CD14-positive monocyte (primary cell): ENCODE measurements at regions not wholly inside any gene's neighbourhood (a gene's known extent, or its start where the extent isn't known, plus 50 kb on each side); places are given as distances from the start of the nearest gene placed in this dataset.

Source experiments
- DNase-seq, 3 donors: peaks; one replicate each; pipeline ENCODE4 v3.0.0-alpha.2; 2011 to 2022
- H2AFZ ChIP-seq: 2 replicates; pipeline ENCODE4 v1.6.0; 2012; ENCODE audit warnings: mild to moderate bottlenecking, low read depth, low read length, inconsistent platforms; ENCODE audit not compliant: insufficient read depth, poor library complexity, severe bottlenecking
- H3K27ac ChIP-seq, 2 donors: 1 replicate in 1 of 2; 2 replicates in 1 of 2; pipeline ENCODE4 v1.5.1; 2012 to 2013; ENCODE audit warnings: low read length in 2 of 2, control low read depth in 1 of 2, inconsistent platforms in 1 of 2, low read depth in 1 of 2, mild to moderate bottlenecking in 1 of 2
- H3K27me3 ChIP-seq, 2 donors: one replicate each; pipeline versions ENCODE4 v1.6.0 to v1.6.1; 2011 to 2013; ENCODE audit warnings: low read length in 2 of 2; ENCODE audit not compliant: control insufficient read depth in 2 of 2, insufficient read depth in 2 of 2
- H3K36me3 ChIP-seq, 2 donors: replicated peaks in 1 of 2; 1 replicate in 1 of 2; 2 replicates in 1 of 2; pipeline versions ENCODE4 v1.5.1 to v1.6.1; 2012 to 2013; ENCODE audit warnings: low read length in 2 of 2, control low read depth in 1 of 2, inconsistent platforms in 1 of 2, mild to moderate bottlenecking in 1 of 2; ENCODE audit not compliant: insufficient read depth in 2 of 2, control insufficient read depth in 1 of 2
- H3K4me1 ChIP-seq, 2 donors: 1 replicate in 1 of 2; 2 replicates in 1 of 2; pipeline versions ENCODE4 v1.5.1 to v1.6.1; 2012 to 2013; ENCODE audit warnings: low read length in 2 of 2, control low read depth in 1 of 2, inconsistent platforms in 1 of 2, mild to moderate bottlenecking in 1 of 2, moderate library complexity in 1 of 2; ENCODE audit not compliant: insufficient read depth in 2 of 2, control insufficient read depth in 1 of 2
- H3K4me2 ChIP-seq: replicated peaks from 2 replicates; pipeline ENCODE3; 2012; ENCODE audit warnings: low read length, moderate library complexity, mild to moderate bottlenecking; ENCODE audit not compliant: poor library complexity, severe bottlenecking; ENCODE audit errors: extremely low read depth
- H3K4me3 ChIP-seq, 3 experiments: fragments of 200-600 bp in 1 of 3; sonication (generic) in 1 of 3; replicated peaks in 1 of 3; 1 replicate in 2 of 3; 2 replicates in 1 of 3; pipeline ENCODE4 v1.5.1; 2011 to 2013; ENCODE audit warnings: low read length in 3 of 3, mild to moderate bottlenecking in 3 of 3, control low read depth in 2 of 3, low read depth in 2 of 3, inconsistent platforms in 1 of 3, moderate library complexity in 1 of 3
- H3K79me2 ChIP-seq: 2 replicates; pipeline ENCODE4 v1.6.0; 2012; ENCODE audit warnings: mild to moderate bottlenecking, control low read depth, inconsistent platforms, low read length, moderate library complexity; ENCODE audit not compliant: insufficient read depth
- H3K9ac ChIP-seq: 2 replicates; pipeline ENCODE4 v1.6.0; 2017; ENCODE audit warnings: low read length, mild to moderate bottlenecking; ENCODE audit not compliant: insufficient read depth, poor library complexity, severe bottlenecking
- H3K9me3 ChIP-seq, 2 donors: replicated peaks in 1 of 2; 1 replicate in 1 of 2; 2 replicates in 1 of 2; pipeline versions ENCODE4 v1.5.1 to v1.6.1; 2012 to 2013; ENCODE audit warnings: low read length in 2 of 2, control low read depth in 1 of 2; ENCODE audit not compliant: control insufficient read depth in 1 of 2, insufficient read depth in 1 of 2
- H4K20me1 ChIP-seq: 2 replicates; pipeline ENCODE4 v1.6.0; 2012; ENCODE audit warnings: mild to moderate bottlenecking, low read length, control low read depth, moderate library complexity; ENCODE audit not compliant: insufficient read depth
- H3K27ac Mint-ChIP-seq, 7 donors: one replicate each; pipeline ENCODE4 v1.8.0; 2020; ENCODE audit warnings: mild to moderate bottlenecking in 7 of 7, mixed read lengths in 7 of 7, moderate library complexity in 6 of 7, inconsistent platforms in 2 of 7
- H3K27me3 Mint-ChIP-seq, 3 donors: one replicate each; pipeline ENCODE4 v1.8.0; 2021 to 2022; ENCODE audit warnings: low read depth in 3 of 3, mild to moderate bottlenecking in 3 of 3, mixed read lengths in 3 of 3, moderate library complexity in 3 of 3, inconsistent platforms in 1 of 3
- H3K36me3 Mint-ChIP-seq, 2 donors: one replicate each; pipeline ENCODE4 v1.8.0; 2020; ENCODE audit warnings: mixed read lengths in 2 of 2, inconsistent platforms in 1 of 2, mild to moderate bottlenecking in 1 of 2
- H3K4me1 Mint-ChIP-seq: one replicate; pipeline ENCODE4 v1.8.0; 2020; ENCODE audit warnings: mild to moderate bottlenecking, mixed read lengths
- H3K4me3 Mint-ChIP-seq, 2 donors: one replicate each; pipeline ENCODE4 v1.8.0; 2020; ENCODE audit warnings: mild to moderate bottlenecking in 2 of 2, mixed read lengths in 2 of 2, moderate library complexity in 1 of 2
- H3K9me3 Mint-ChIP-seq, 7 donors: one replicate each; pipeline ENCODE4 v1.8.0; 2020 to 2022; ENCODE audit warnings: mixed read lengths in 7 of 7, mild to moderate bottlenecking in 6 of 7, moderate library complexity in 6 of 7, inconsistent platforms in 2 of 7
- CTCF ChIP-seq: fragments of 200-600 bp; IDR thresholded peaks from one replicate; pipeline ENCODE4 v1.8.0; 2022; ENCODE audit warnings: antibody characterized with exemption, mild to moderate bottlenecking
- WGBS: methylation state at CpG from one replicate; pipeline ENCODE4 v1.1.5; 2013; ENCODE audit warnings: missing lambda C conversion rate; ENCODE audit not compliant: insufficient coverage; 5-methylcytosine and 5-hydroxymethylcytosine counted together
- intact Hi-C, 2 donors: fragments of 100-400 bp; cut with micrococcal nuclease; formaldehyde crosslinking; loops; one replicate each; pipeline versions ENCODE4 v1.15.0 to v1.15.1; 2023

GRCh38 chr13:86474971-86475370 lies 675.8 kb upstream of the SLITRK6 start:
- WGBS: no CpG with 5 or more reads among the region's 1 CpG
- Mint-ChIP-seq H3K36me3 (no peaks in the 10 kb centered on the region), H3K4me1 (no peaks in the 10 kb centered on the region), H3K27me3 (peaks cover 0 to 2% (median 0%) of the 10 kb centered on the region in 3 donors), H3K9me3 (peaks cover 0 to 11% (median 5%) of the 10 kb centered on the region in 7 donors), H3K4me3 (no peak overlapping the region), H3K27ac (no peak overlapping the region)
- H4K20me1 ChIP-seq: no peaks in the 10 kb centered on the region
- no peak for TF ChIP-seq CTCF
- no peak overlapping the region for H3K27ac ChIP-seq
- H3K9me3 ChIP-seq: peaks cover 8 to 17% of the 10 kb centered on the region in 2 donors
- H3K27me3 ChIP-seq: no peaks in the 10 kb centered on the region
- no peak overlapping the region for H3K9ac ChIP-seq
- intact Hi-C loops: no loop called here
- no peak overlapping the region for H3K4me3 ChIP-seq
- no peak overlapping the region for H2AFZ ChIP-seq
- no peak overlapping the region for H3K4me2 ChIP-seq
- no peaks in the 10 kb centered on the region for H3K4me1 ChIP-seq
- no peaks in the 10 kb centered on the region for H3K79me2 ChIP-seq
- no peak for DNase-seq
- no peaks in the 10 kb centered on the region for H3K36me3 ChIP-seq

DNA sequence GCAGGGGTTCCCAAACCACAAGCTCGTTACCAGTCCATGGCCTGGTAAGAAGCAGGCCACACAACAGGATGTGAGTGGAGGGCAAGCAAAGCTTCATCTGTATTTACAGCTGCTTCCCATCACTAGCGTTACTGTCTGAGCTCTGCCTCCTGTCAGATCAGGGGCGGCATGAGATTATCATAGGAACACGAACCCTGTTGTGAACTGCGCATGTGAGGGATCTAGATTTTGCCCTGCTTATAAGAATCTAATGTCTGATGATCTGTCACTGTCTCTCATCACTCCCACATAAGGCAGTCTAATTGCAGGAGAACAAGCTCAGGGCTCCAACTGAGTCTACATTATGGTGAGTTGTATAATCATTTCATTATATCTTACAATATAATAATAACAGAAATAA lies 677.4 kb upstream of the SLITRK6 start:
- no peak overlapping the region for H3K4me3 Mint-ChIP-seq
- no peaks in the 10 kb centered on the region for H3K4me1 Mint-ChIP-seq
- H3K27ac Mint-ChIP-seq: no peak overlapping the region
- Histone ChIP-seq H4K20me1 (no peaks in the 10 kb centered on the region), H3K27me3 (no peaks in the 10 kb centered on the region), H3K9ac (no peak overlapping the region), H3K27ac (no peak overlapping the region), H3K79me2 (no peaks in the 10 kb centered on the region), H3K36me3 (no peaks in the 10 kb centered on the region), H3K4me3 (no peak overlapping the region), H3K9me3 (peaks cover 8 to 18% of the 10 kb centered on the region in 2 donors), H3K4me1 (no peaks in the 10 kb centered on the region), H2AFZ (no peak overlapping the region), H3K4me2 (no peak overlapping the region)
- H3K27me3 Mint-ChIP-seq: peaks cover 0 to 2% (median 0%) of the 10 kb centered on the region in 3 donors
- intact Hi-C loops: no loop called here
- TF ChIP-seq CTCF: no peak
- no peak for DNase-seq
- WGBS: no CpG with 5 or more reads among the region's 5 CpGs
- H3K9me3 Mint-ChIP-seq: peaks cover 0 to 11% (median 3%) of the 10 kb centered on the region in 7 donors
- no peaks in the 10 kb centered on the region for H3K36me3 Mint-ChIP-seq
